ENCODE measurements at regions not wholly inside any gene's neighbourhood (a gene's known extent, or its start where the extent isn't known, plus 50 kb on each side); places are given as distances from the start of the nearest gene placed in this dataset.

DNA sequence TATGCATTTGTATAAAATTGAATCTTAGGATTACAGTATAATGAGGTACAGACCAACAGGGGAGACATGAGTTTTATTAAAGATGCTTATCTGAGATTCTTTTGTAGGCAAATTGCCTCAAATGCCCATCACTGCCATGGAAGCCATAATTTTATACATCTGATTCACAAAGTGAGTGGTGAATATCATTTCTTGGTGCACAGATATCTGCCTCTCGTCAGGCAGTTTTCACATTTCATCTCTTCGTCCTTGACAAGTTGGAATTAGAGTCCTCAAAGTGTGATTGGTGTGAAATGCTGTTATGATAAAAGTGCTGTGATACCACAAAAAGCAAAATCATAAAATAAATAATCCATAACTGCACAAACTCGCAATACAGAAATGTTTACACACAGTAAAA is 1602.8 kb upstream of the DDX18 start:
- TF ChIP-seq, protein P1, sequence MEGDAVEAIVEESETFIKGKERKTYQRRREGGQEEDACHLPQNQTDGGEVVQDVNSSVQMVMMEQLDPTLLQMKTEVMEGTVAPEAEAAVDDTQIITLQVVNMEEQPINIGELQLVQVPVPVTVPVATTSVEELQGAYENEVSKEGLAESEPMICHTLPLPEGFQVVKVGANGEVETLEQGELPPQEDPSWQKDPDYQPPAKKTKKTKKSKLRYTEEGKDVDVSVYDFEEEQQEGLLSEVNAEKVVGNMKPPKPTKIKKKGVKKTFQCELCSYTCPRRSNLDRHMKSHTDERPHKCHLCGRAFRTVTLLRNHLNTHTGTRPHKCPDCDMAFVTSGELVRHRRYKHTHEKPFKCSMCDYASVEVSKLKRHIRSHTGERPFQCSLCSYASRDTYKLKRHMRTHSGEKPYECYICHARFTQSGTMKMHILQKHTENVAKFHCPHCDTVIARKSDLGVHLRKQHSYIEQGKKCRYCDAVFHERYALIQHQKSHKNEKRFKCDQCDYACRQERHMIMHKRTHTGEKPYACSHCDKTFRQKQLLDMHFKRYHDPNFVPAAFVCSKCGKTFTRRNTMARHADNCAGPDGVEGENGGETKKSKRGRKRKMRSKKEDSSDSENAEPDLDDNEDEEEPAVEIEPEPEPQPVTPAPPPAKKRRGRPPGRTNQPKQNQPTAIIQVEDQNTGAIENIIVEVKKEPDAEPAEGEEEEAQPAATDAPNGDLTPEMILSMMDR (IDR thresholded peaks at IDR 0.05) = no peak
- TF ChIP-seq POLR2A (IDR thresholded peaks at IDR 0.05) = no peak
